Neural cell (in vitro differentiated cells): ENCODE measurements at regions not wholly inside any gene's neighbourhood (a gene's known extent, or its start where the extent isn't known, plus 50 kb on each side); places are given as distances from the start of the nearest gene placed in this dataset.

ENCODE experiments used
- H2AFZ ChIP-seq: fragments of 200-600, 300-800 bp; sonication (generic), shearing (Covaris generic); 2 replicates; pipeline ENCODE4 v1.6.0; 2014; ENCODE audit warnings: low read depth, mild to moderate bottlenecking, antibody characterized with exemption, low read length, moderate library complexity
- H3F3A ChIP-seq: fragments of 200-600 bp; shearing (Covaris generic); 2 replicates; pipeline ENCODE4 v1.6.1; 2016; ENCODE audit warnings: mild to moderate bottlenecking, moderate library complexity, mixed read lengths, antibody characterized with exemption, low read length; ENCODE audit not compliant: insufficient read depth, poor library complexity, severe bottlenecking
- H3K27ac ChIP-seq: fragments of 200-600, 300-800 bp; sonication (generic), shearing (Covaris generic); 2 replicates; pipeline ENCODE4 v1.5.1; 2014; ENCODE audit warnings: mild to moderate bottlenecking, low read length, moderate library complexity
- H3K27me3 ChIP-seq: fragments of 300-800, 200-600 bp; sonication (generic), shearing (Covaris generic); 2 replicates; pipeline ENCODE4 v1.6.0; 2014; ENCODE audit warnings: mild to moderate bottlenecking, low read depth, low read length, moderate library complexity; ENCODE audit not compliant: insufficient read depth
- H3K36me3 ChIP-seq: fragments of 300-800, 200-600 bp; sonication (generic), shearing (Covaris generic); 2 replicates; pipeline ENCODE4 v1.5.1; 2014; ENCODE audit warnings: mild to moderate bottlenecking, antibody characterized with exemption, low read length, moderate library complexity; ENCODE audit not compliant: insufficient read depth
- H3K4me2 ChIP-seq: fragments of 300-800, 200-600 bp; sonication (generic), shearing (Covaris generic); 2 replicates; pipeline ENCODE4 v1.6.0; 2014; ENCODE audit warnings: mild to moderate bottlenecking, low read length
- H3K4me3 ChIP-seq: fragments of 300-800, 200-600 bp; sonication (generic), shearing (Covaris generic); 2 replicates; pipeline ENCODE4 v1.5.1; 2014; ENCODE audit warnings: mild to moderate bottlenecking, low read length, moderate library complexity
- H3K79me2 ChIP-seq: fragments of 200-600 bp; shearing (Covaris generic); replicated peaks from 2 replicates; pipeline ENCODE4 v1.6.0; 2014; ENCODE audit warnings: mild to moderate bottlenecking, low read length, moderate library complexity; ENCODE audit not compliant: insufficient read depth
- H3K9ac ChIP-seq: fragments of 300-800, 200-600 bp; sonication (generic), shearing (Covaris generic); 2 replicates; pipeline ENCODE4 v1.6.1; 2016; ENCODE audit warnings: mild to moderate bottlenecking, low read length, mixed read lengths
- H3K9me2 ChIP-seq: fragments of 200-600 bp; shearing (Covaris generic); 2 replicates; pipeline ENCODE4 v1.6.1; 2016; ENCODE audit warnings: mild to moderate bottlenecking, low read length, mixed read lengths; ENCODE audit not compliant: insufficient read depth
- H3K9me3 ChIP-seq: fragments of 200-600, 300-800 bp; sonication (generic), shearing (Covaris generic); 2 replicates; pipeline ENCODE4 v1.6.1; 2016; ENCODE audit warnings: mild to moderate bottlenecking, mixed run types, low read length, moderate library complexity, mixed read lengths
- H4K20me1 ChIP-seq: fragments of 200-600 bp; shearing (Covaris generic); 2 replicates; pipeline ENCODE4 v1.6.1; 2016; ENCODE audit warnings: mild to moderate bottlenecking, mixed run types; ENCODE audit not compliant: insufficient read depth
- EP300 ChIP-seq: fragments of 450-650 bp; conservative IDR thresholded peaks from 2 replicates; pipeline ENCODE4 v1.6.1; 2014; ENCODE audit warnings: antibody characterized with exemption, mild to moderate bottlenecking, moderate library complexity; ENCODE audit not compliant: poor library complexity, severe bottlenecking
- EZH2 ChIP-seq: fragments of 200-600, 300-800 bp; shearing (Covaris generic), sonication (generic); IDR thresholded peaks from 2 replicates; pipeline ENCODE4 v1.6.1; 2014; ENCODE audit warnings: antibody characterized with exemption, low read length, borderline replicate concordance, mild to moderate bottlenecking; ENCODE audit not compliant: insufficient read depth, poor library complexity, severe bottlenecking
- MXI1 ChIP-seq: fragments of 450-650 bp; conservative IDR thresholded peaks from 2 replicates; pipeline ENCODE4 v1.6.1; 2014; ENCODE audit warnings: antibody characterized with exemption, mild to moderate bottlenecking; ENCODE audit not compliant: poor library complexity, severe bottlenecking
- POLR2AphosphoS5 ChIP-seq: IDR thresholded peaks from 2 replicates; pipeline ENCODE4 v1.6.1; 2012
- RAD21 ChIP-seq: fragments of 450-650 bp; conservative IDR thresholded peaks from 2 replicates; pipeline ENCODE4 v1.6.1; 2014; ENCODE audit warnings: antibody characterized with exemption, mild to moderate bottlenecking, moderate library complexity
- SMC3 ChIP-seq: fragments of 450-650 bp; conservative IDR thresholded peaks from 2 replicates; pipeline ENCODE4 v1.6.1; 2014; ENCODE audit warnings: antibody characterized with exemption, mild to moderate bottlenecking, moderate library complexity; ENCODE audit not compliant: poor library complexity
- TAF1 ChIP-seq: IDR thresholded peaks from 2 replicates; pipeline ENCODE4 v1.6.1; 2012; ENCODE audit warnings: low read depth
- TF ChIP-seq, protein P1 (sequence below): fragments of 450-650 bp; IDR thresholded peaks from 2 replicates; pipeline ENCODE4 v1.5.1; 2014; ENCODE audit warnings: antibody characterized with exemption, mild to moderate bottlenecking, moderate library complexity; ENCODE audit not compliant: poor library complexity, severe bottlenecking
- TF ChIP-seq, protein P2 (sequence below): IDR thresholded peaks from 2 replicates; pipeline ENCODE4 v1.6.1; 2012; ENCODE audit warnings: borderline replicate concordance

DNA sequence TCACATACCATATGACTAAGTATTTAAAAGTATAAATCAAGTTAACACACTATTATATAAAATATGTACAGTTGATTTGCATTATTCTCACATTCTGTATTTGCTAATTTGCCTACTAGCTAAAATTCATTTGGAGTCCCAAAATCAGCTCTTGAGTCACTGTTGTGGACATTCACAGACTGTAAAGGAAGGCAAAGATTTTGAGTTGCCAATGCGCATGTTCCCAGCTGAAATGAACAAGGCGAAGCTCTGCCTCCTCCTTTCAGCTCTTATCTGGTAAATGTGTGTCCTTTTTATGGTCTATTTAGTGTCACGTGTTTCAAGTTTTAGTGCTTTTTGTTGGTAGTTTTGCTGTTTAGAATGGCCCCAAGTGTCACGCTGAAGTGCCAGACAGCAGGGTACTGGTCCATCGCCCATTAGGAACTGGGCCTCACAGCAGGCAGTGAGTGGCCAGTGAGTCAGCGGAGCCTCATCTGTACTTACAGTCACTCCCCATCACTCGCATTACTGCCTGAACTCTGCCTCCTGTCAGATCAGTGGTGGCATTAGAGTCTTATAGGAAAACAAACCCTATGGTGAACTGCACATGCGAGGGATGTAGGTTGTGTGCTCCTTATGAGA is 87.2 kb upstream of the ADTRP start:
- Histone ChIP-seq H3K27me3 (no peaks in the 10 kb centered on the region), H3K36me3 (no peaks in the 10 kb centered on the region), H3K9me2 (no peaks in the 10 kb centered on the region), H3K4me2 (no peak overlapping the region), H3K9me3 (no peaks in the 10 kb centered on the region), H3K4me3 (no peak overlapping the region), H4K20me1 (no peaks in the 10 kb centered on the region), H3F3A (no peaks in the 10 kb centered on the region), H3K79me2 (no peaks in the 10 kb centered on the region), H3K27ac (no peak overlapping the region), H3K9ac (no peak overlapping the region), H2AFZ (no peak overlapping the region)
- no peak for TF ChIP-seq MXI1
- no peak for TF ChIP-seq TAF1
- TF ChIP-seq EZH2: no peak
- TF ChIP-seq, protein P1, sequence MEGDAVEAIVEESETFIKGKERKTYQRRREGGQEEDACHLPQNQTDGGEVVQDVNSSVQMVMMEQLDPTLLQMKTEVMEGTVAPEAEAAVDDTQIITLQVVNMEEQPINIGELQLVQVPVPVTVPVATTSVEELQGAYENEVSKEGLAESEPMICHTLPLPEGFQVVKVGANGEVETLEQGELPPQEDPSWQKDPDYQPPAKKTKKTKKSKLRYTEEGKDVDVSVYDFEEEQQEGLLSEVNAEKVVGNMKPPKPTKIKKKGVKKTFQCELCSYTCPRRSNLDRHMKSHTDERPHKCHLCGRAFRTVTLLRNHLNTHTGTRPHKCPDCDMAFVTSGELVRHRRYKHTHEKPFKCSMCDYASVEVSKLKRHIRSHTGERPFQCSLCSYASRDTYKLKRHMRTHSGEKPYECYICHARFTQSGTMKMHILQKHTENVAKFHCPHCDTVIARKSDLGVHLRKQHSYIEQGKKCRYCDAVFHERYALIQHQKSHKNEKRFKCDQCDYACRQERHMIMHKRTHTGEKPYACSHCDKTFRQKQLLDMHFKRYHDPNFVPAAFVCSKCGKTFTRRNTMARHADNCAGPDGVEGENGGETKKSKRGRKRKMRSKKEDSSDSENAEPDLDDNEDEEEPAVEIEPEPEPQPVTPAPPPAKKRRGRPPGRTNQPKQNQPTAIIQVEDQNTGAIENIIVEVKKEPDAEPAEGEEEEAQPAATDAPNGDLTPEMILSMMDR: no peak
- no peak for TF ChIP-seq RAD21

DNA sequence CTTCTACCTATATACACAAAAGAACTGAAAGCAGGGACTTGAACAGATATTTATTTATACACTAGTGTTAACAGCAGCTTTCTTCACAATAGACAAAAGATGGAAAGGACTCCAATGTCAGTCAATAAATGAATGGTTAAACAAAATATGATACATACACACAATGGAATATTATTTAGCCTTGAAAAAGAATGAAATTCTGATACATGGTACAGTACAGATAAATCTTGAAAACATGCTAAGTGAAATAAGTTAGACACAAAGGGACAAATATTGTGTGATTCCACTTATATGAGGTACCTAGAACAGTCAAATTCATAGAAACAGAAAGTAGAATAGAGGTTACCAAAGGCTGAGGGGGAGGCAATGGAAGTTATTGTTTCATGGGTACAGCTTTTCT is 79.8 kb upstream of the ADTRP start:
- H3K36me3 ChIP-seq: no peaks in the 10 kb centered on the region

More for the DNA sequence above, 79.8 kb upstream of the ADTRP start:
- Histone ChIP-seq H2AFZ (no peak overlapping the region), H4K20me1 (no peaks in the 10 kb centered on the region), H3F3A (no peaks in the 10 kb centered on the region), H3K79me2 (no peaks in the 10 kb centered on the region), H3K27ac (no peak overlapping the region), H3K9me3 (peaks cover 6% of the 10 kb centered on the region), H3K9ac (no peak overlapping the region), H3K4me3 (no peak overlapping the region), H3K9me2 (no peaks in the 10 kb centered on the region), H3K27me3 (no peaks in the 10 kb centered on the region), H3K4me2 (no peak overlapping the region)
- TF ChIP-seq SMC3 (no peak), POLR2AphosphoS5 (no peak), TAF1 (no peak), RAD21 (no peak), MXI1 (no peak), EP300 (no peak), EZH2 (no peak)
- TF ChIP-seq, protein P2, sequence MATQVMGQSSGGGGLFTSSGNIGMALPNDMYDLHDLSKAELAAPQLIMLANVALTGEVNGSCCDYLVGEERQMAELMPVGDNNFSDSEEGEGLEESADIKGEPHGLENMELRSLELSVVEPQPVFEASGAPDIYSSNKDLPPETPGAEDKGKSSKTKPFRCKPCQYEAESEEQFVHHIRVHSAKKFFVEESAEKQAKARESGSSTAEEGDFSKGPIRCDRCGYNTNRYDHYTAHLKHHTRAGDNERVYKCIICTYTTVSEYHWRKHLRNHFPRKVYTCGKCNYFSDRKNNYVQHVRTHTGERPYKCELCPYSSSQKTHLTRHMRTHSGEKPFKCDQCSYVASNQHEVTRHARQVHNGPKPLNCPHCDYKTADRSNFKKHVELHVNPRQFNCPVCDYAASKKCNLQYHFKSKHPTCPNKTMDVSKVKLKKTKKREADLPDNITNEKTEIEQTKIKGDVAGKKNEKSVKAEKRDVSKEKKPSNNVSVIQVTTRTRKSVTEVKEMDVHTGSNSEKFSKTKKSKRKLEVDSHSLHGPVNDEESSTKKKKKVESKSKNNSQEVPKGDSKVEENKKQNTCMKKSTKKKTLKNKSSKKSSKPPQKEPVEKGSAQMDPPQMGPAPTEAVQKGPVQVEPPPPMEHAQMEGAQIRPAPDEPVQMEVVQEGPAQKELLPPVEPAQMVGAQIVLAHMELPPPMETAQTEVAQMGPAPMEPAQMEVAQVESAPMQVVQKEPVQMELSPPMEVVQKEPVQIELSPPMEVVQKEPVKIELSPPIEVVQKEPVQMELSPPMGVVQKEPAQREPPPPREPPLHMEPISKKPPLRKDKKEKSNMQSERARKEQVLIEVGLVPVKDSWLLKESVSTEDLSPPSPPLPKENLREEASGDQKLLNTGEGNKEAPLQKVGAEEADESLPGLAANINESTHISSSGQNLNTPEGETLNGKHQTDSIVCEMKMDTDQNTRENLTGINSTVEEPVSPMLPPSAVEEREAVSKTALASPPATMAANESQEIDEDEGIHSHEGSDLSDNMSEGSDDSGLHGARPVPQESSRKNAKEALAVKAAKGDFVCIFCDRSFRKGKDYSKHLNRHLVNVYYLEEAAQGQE: no peak
- TF ChIP-seq, protein P1: no peak
